GM23248 (cell line): ENCODE measurements at regions not wholly inside any gene's neighbourhood (a gene's known extent, or its start where the extent isn't known, plus 50 kb on each side); places are given as distances from the start of the nearest gene placed in this dataset.

Source experiments
- DNase-seq: peaks from one replicate; pipeline ENCODE4 v3.0.0-alpha.2; 2015
- H2AFZ ChIP-seq: fragments of 200-600 bp; sonication (generic); 2 replicates; pipeline ENCODE4 v1.6.1; 2016; ENCODE audit warnings: antibody characterized with exemption
- H3F3A ChIP-seq: fragments of 200-600 bp; sonication (generic); 2 replicates; pipeline ENCODE4 v1.6.1; 2016; ENCODE audit warnings: mild to moderate bottlenecking, antibody characterized with exemption, mixed run types; ENCODE audit not compliant: insufficient read depth
- H3K27ac ChIP-seq: fragments of 200-600 bp; sonication (generic); 2 replicates; pipeline ENCODE4 v1.5.1; 2016; ENCODE audit warnings: mild to moderate bottlenecking
- H3K27me3 ChIP-seq: fragments of 200-600 bp; sonication (generic); replicated peaks from 2 replicates; pipeline ENCODE4 v1.6.1; 2016; ENCODE audit warnings: mild to moderate bottlenecking; ENCODE audit not compliant: insufficient read depth
- H3K36me3 ChIP-seq: fragments of 200-600 bp; sonication (generic); 2 replicates; pipeline ENCODE4 v1.6.1; 2016; ENCODE audit warnings: low read depth, mild to moderate bottlenecking
- H3K4me1 ChIP-seq: fragments of 200-600 bp; sonication (generic); 2 replicates; pipeline ENCODE4 v1.6.1; 2016; ENCODE audit warnings: mild to moderate bottlenecking; ENCODE audit not compliant: insufficient read depth
- H3K4me2 ChIP-seq: fragments of 200-600 bp; sonication (generic); one replicate; pipeline ENCODE4 v1.6.1; 2016; ENCODE audit warnings: mild to moderate bottlenecking; ENCODE audit not compliant: unreplicated experiment
- H3K4me3 ChIP-seq: fragments of 200-600 bp; sonication (generic); 2 replicates; pipeline ENCODE4 v1.5.1; 2016; ENCODE audit warnings: mild to moderate bottlenecking
- H3K79me2 ChIP-seq: fragments of 200-600 bp; sonication (generic); 2 replicates; pipeline ENCODE4 v1.6.1; 2016; ENCODE audit warnings: mild to moderate bottlenecking; ENCODE audit not compliant: insufficient read depth
- H3K9ac ChIP-seq: fragments of 200-600 bp; sonication (generic); 2 replicates; pipeline ENCODE4 v1.6.1; 2016; ENCODE audit warnings: mild to moderate bottlenecking
- H3K9me2 ChIP-seq: fragments of 200-600 bp; sonication (generic); 2 replicates; pipeline ENCODE4 v1.6.1; 2016; ENCODE audit warnings: mixed run types, mild to moderate bottlenecking, moderate library complexity; ENCODE audit not compliant: insufficient read depth
- H3K9me3 ChIP-seq: fragments of 200-600 bp; sonication (generic); one replicate; pipeline ENCODE4 v1.6.1; 2017; ENCODE audit warnings: low read depth
- H4K20me1 ChIP-seq: fragments of 200-600 bp; sonication (generic); 2 replicates; pipeline ENCODE4 v1.6.0; 2016; ENCODE audit not compliant: insufficient read depth
- EZH2 ChIP-seq: fragments of 200-600 bp; sonication (generic); IDR thresholded peaks from 2 replicates; pipeline ENCODE4 v1.6.1; 2018; ENCODE audit warnings: antibody characterized with exemption, mild to moderate bottlenecking; ENCODE audit not compliant: insufficient read depth, poor library complexity, severe bottlenecking
- EZH2phosphoT487 ChIP-seq: fragments of 200-600 bp; sonication (generic); IDR thresholded peaks from 2 replicates; pipeline ENCODE4 v1.6.1; 2018; ENCODE audit warnings: antibody characterized with exemption, moderate library complexity, mild to moderate bottlenecking, low read depth; ENCODE audit not compliant: insufficient read depth
- WGBS, 2 experiments: methylation state at CpG; one replicate each; pipeline ENCODE4 v1.1.6; 2015 to 2017; ENCODE audit warnings: low lambda C conversion rate in 2 of 2, low coverage in 1 of 2; ENCODE audit errors: missing lambda C conversion rate in 2 of 2; 5-methylcytosine and 5-hydroxymethylcytosine counted together
- in situ Hi-C: fragments of 300-500 bp; cut with MboI; formaldehyde crosslinking; loops from 2 replicates; pipeline ENCODE4 v1.15.0; 2020

DNA sequence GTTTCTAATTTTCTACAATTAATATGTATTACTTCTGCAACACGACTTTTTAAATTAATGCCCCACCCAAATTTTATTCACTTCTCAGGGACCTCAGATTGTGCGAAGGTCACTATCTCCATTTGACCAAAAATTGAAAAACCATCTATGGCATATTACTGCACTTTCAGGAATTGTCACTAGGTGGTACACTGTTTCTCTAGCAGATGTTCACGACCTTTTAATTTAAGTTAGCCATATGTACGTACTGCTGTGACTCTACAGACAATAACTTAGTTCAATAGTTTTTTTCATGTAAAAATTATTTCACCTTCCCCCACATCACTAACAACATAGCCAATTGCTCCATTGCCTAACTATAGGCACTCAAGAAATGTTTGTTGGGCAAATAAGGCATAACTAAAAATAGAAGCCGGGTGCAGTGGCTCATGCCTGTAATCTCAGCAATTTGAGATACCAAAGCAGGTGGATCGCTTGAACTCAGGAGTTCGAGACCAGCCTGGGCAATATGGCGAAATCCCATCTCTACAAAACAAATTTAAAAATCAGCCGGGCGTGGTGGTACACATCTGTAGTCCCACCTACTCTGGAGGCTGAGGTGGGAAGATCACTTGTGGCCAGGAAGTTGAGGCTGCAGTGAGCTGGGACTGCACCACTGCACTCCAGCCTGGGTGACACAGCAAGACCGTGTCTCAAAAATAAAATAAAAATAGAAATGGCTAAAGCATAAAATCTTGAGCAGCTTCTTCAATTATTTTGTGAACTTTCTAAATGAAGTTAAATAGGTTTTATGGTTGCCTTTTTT, 75.7 kb upstream of the PKN2 start:
- no peak overlapping the region for H3K27ac ChIP-seq
- no peak overlapping the region for H2AFZ ChIP-seq
- no peak overlapping the region for H3K4me3 ChIP-seq
- H3K4me2 ChIP-seq: no peak overlapping the region
- no peaks in the 10 kb centered on the region for H3K4me1 ChIP-seq
- H4K20me1 ChIP-seq: no peaks in the 10 kb centered on the region
- in situ Hi-C loops: loop anchor here (25.0 kb wide), 1 partner anchor 829 kb away; no protein-coding TSS in a partner anchor
- H3K27me3 ChIP-seq: no peaks in the 10 kb centered on the region
- WGBS, 2 experiments: 59% methylated on average over 11 of the region's 11 CpGs
- TF ChIP-seq EZH2phosphoT487: no peak
- TF ChIP-seq EZH2: no peak
- H3K36me3 ChIP-seq: no peaks in the 10 kb centered on the region
- no peaks in the 10 kb centered on the region for H3K9me3 ChIP-seq
- no peaks in the 10 kb centered on the region for H3F3A ChIP-seq
- H3K9me2 ChIP-seq: no peaks in the 10 kb centered on the region
- peak; percentile 54 for DNase-seq
- H3K79me2 ChIP-seq: no peaks in the 10 kb centered on the region
- no peak overlapping the region for H3K9ac ChIP-seq

DNA sequence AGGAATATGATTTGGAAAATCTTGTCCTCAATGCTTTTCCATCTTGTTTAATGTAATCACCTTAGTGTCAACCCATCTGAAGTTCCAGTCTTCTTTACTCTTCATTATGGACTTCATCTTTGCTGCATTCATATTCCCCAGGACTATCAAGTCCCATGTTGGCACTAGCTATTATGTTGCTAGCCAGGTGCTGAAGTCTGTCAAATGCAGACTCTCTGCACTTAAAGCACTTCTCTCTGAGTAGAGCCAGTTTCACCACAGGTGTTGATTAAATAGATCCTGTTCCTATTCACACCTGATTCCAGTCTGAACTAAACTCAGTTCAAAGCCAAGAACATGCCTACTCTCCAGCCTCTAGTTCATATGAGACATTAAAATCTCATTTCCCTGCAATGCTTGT, 75.0 kb upstream of the PKN2 start:
- in situ Hi-C loops: loop anchor here (25.0 kb wide), 1 partner anchor 828 kb away; no protein-coding TSS in a partner anchor
- Histone ChIP-seq H3K79me2 (no peaks in the 10 kb centered on the region), H2AFZ (no peak overlapping the region), H3K9me2 (no peaks in the 10 kb centered on the region), H3F3A (no peaks in the 10 kb centered on the region), H3K4me1 (no peaks in the 10 kb centered on the region), H3K4me2 (no peak overlapping the region), H3K27ac (no peak overlapping the region), H3K27me3 (no peaks in the 10 kb centered on the region), H3K36me3 (no peaks in the 10 kb centered on the region), H4K20me1 (no peaks in the 10 kb centered on the region), H3K4me3 (no peak overlapping the region), H3K9ac (no peak overlapping the region), H3K9me3 (no peaks in the 10 kb centered on the region)
- TF ChIP-seq EZH2: no peak
- no peak for TF ChIP-seq EZH2phosphoT487
- peak; percentile 9 for DNase-seq

GRCh38 chr1:88610687-88611086, 73.4 kb upstream of the PKN2 start:
- DNase-seq: peak; percentile 15
- Histone ChIP-seq H3K9me3 (no peaks in the 10 kb centered on the region), H3K4me1 (no peaks in the 10 kb centered on the region), H3F3A (no peaks in the 10 kb centered on the region), H3K79me2 (no peaks in the 10 kb centered on the region), H3K27me3 (no peaks in the 10 kb centered on the region), H3K9me2 (no peaks in the 10 kb centered on the region), H3K4me3 (no peak overlapping the region), H4K20me1 (no peaks in the 10 kb centered on the region), H3K9ac (no peak overlapping the region), H3K27ac (no peak overlapping the region), H3K4me2 (no peak overlapping the region), H3K36me3 (no peaks in the 10 kb centered on the region), H2AFZ (no peak overlapping the region)
- in situ Hi-C loops: loop anchor here (25.0 kb wide), 1 partner anchor 827 kb away; no protein-coding TSS in a partner anchor
- no peak for TF ChIP-seq EZH2
- TF ChIP-seq EZH2phosphoT487: no peak
- WGBS, 2 experiments: 91 to 92% methylated on average over 7 of the region's 7 CpGs

DNA sequence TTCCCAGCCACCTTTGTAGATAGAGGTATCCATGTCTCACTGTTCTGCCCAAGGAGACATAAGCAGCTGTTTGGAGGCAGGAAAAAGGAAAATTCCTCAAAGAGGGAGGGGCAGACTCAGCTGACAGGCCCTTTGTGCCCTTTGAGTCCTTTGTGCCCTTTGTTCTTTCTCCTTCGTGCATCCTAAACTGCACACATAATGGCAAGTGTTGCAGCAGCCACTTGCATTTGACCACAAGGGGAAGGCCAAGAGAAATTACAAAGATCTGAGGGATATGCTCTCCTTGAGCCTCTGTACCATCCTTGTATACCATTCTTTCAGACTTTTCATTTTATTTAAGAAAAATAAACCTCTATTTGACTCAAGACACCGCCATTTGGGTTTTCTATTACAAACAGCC, 71.8 kb upstream of the PKN2 start:
- Histone ChIP-seq H3K9me3 (no peaks in the 10 kb centered on the region), H3K79me2 (no peaks in the 10 kb centered on the region), H3K36me3 (no peaks in the 10 kb centered on the region), H3K9me2 (no peaks in the 10 kb centered on the region), H3K9ac (no peak overlapping the region), H3K27me3 (no peaks in the 10 kb centered on the region), H3K4me1 (no peaks in the 10 kb centered on the region), H3K27ac (no peak overlapping the region), H2AFZ (no peak overlapping the region), H3K4me3 (no peak overlapping the region), H3K4me2 (no peak overlapping the region), H3F3A (no peaks in the 10 kb centered on the region), H4K20me1 (no peaks in the 10 kb centered on the region)
- 49 to 65% methylated on average over 2 of the region's 2 CpGs for WGBS, 2 experiments
- DNase-seq: no peak
- TF ChIP-seq EZH2 (no peak), EZH2phosphoT487 (no peak)
- in situ Hi-C loops: loop anchor here (25.0 kb wide), 1 partner anchor 825 kb away; no protein-coding TSS in a partner anchor
